ENCODE measurements at regions not wholly inside any gene's neighbourhood (a gene's known extent, or its start where the extent isn't known, plus 50 kb on each side); places are given as distances from the start of the nearest gene placed in this dataset.

- TF ChIP-seq GATA2 (IDR thresholded peaks at IDR 0.05; ENCODE audit: low read depth, low read length) (no peak), GATA3 (IDR thresholded peaks at IDR 0.05; ENCODE audit: low read depth, low read length) (no peak)
These were observed 1491.2 kb downstream of the STIM2 start for GRCh38 chr4:28351826-28352225.

- no peak for TF ChIP-seq GATA2 (IDR thresholded peaks at IDR 0.05; ENCODE audit: low read depth, low read length)
- no peak for TF ChIP-seq GATA3 (IDR thresholded peaks at IDR 0.05; ENCODE audit: low read depth, low read length)
These were observed 1494.4 kb downstream of the STIM2 start for GRCh38 chr4:28354880-28355656.

- TF ChIP-seq GATA2 (IDR thresholded peaks at IDR 0.05; ENCODE audit: low read depth, low read length) (no peak), GATA3 (IDR thresholded peaks at IDR 0.05; ENCODE audit: low read depth, low read length) (no peak)
These were observed 1497.3 kb downstream of the STIM2 start for GRCh38 chr4:28357990-28358389.

GRCh38 chr4:28358606-28359005 is 1498.0 kb downstream of the STIM2 start:
- TF ChIP-seq GATA2 (IDR thresholded peaks at IDR 0.05; ENCODE audit: low read depth, low read length) (no peak), GATA3 (IDR thresholded peaks at IDR 0.05; ENCODE audit: low read depth, low read length) (no peak)

- no peak for TF ChIP-seq GATA2 (IDR thresholded peaks at IDR 0.05; ENCODE audit: low read depth, low read length)
- no peak for TF ChIP-seq GATA3 (IDR thresholded peaks at IDR 0.05; ENCODE audit: low read depth, low read length)
These were observed 1500.0 kb downstream of the STIM2 start for GRCh38 chr4:28360681-28361080.

- TF ChIP-seq GATA3 (IDR thresholded peaks at IDR 0.05; ENCODE audit: low read depth, low read length) = no peak
- no peak for TF ChIP-seq GATA2 (IDR thresholded peaks at IDR 0.05; ENCODE audit: low read depth, low read length)
These were observed 1501.5 kb downstream of the STIM2 start for GRCh38 chr4:28362169-28362568.

- TF ChIP-seq GATA2 (IDR thresholded peaks at IDR 0.05; ENCODE audit: low read depth, low read length) = no peak
- no peak for TF ChIP-seq GATA3 (IDR thresholded peaks at IDR 0.05; ENCODE audit: low read depth, low read length)
These were observed 1508.9 kb downstream of the STIM2 start for GRCh38 chr4:28369499-28369898.

- no peak for TF ChIP-seq GATA2 (IDR thresholded peaks at IDR 0.05; ENCODE audit: low read depth, low read length)
- TF ChIP-seq GATA3 (IDR thresholded peaks at IDR 0.05; ENCODE audit: low read depth, low read length) = no peak
These were observed 1512.5 kb downstream of the STIM2 start for GRCh38 chr4:28373191-28373590.

- no peak for TF ChIP-seq GATA3 (IDR thresholded peaks at IDR 0.05; ENCODE audit: low read depth, low read length)
- no peak for TF ChIP-seq GATA2 (IDR thresholded peaks at IDR 0.05; ENCODE audit: low read depth, low read length)
These were observed 1513.0 kb downstream of the STIM2 start for GRCh38 chr4:28373601-28374000.

GRCh38 chr4:28378109-28378830 is 1517.6 kb downstream of the STIM2 start:
- TF ChIP-seq GATA3 (IDR thresholded peaks at IDR 0.05; ENCODE audit: low read depth, low read length) (no peak), GATA2 (IDR thresholded peaks at IDR 0.05; ENCODE audit: low read depth, low read length) (no peak)

- no peak for TF ChIP-seq GATA3 (IDR thresholded peaks at IDR 0.05; ENCODE audit: low read depth, low read length)
- TF ChIP-seq GATA2 (IDR thresholded peaks at IDR 0.05; ENCODE audit: low read depth, low read length) = no peak
These were observed 1525.2 kb downstream of the STIM2 start for GRCh38 chr4:28385801-28386200.

GRCh38 chr4:28386776-28387175 is 1526.1 kb downstream of the STIM2 start:
- TF ChIP-seq GATA3 (IDR thresholded peaks at IDR 0.05; ENCODE audit: low read depth, low read length) (no peak), GATA2 (IDR thresholded peaks at IDR 0.05; ENCODE audit: low read depth, low read length) (no peak)

- TF ChIP-seq GATA3 (IDR thresholded peaks at IDR 0.05; ENCODE audit: low read depth, low read length) = no peak
- no peak for TF ChIP-seq GATA2 (IDR thresholded peaks at IDR 0.05; ENCODE audit: low read depth, low read length)
These were observed 1527.8 kb downstream of the STIM2 start for GRCh38 chr4:28388471-28388870.

GRCh38 chr4:28391877-28392276 is 1531.2 kb downstream of the STIM2 start:
- TF ChIP-seq GATA2 (IDR thresholded peaks at IDR 0.05; ENCODE audit: low read depth, low read length) (no peak), GATA3 (IDR thresholded peaks at IDR 0.05; ENCODE audit: low read depth, low read length) (no peak)

- TF ChIP-seq GATA3 (IDR thresholded peaks at IDR 0.05; ENCODE audit: low read depth, low read length) = no peak
- TF ChIP-seq GATA2 (IDR thresholded peaks at IDR 0.05; ENCODE audit: low read depth, low read length) = no peak
These were observed 1542.1 kb downstream of the STIM2 start for GRCh38 chr4:28402751-28403150.

All from SH-SY5Y (cell line).